ACC112 (cell line): ENCODE measurements at regions not wholly inside any gene's neighbourhood (a gene's known extent, or its start where the extent isn't known, plus 50 kb on each side); places are given as distances from the start of the nearest gene placed in this dataset.

ENCODE experiments used
- H2AFZ ChIP-seq: fragments of 200-600 bp; sonication (generic); one replicate; pipeline ENCODE4 v1.6.0; 2017; ENCODE audit warnings: antibody characterized with exemption, low read length; ENCODE audit not compliant: unreplicated experiment
- H3K27ac ChIP-seq: fragments of 200-600 bp; sonication (generic); 2 replicates; pipeline ENCODE4 v1.5.1; 2014; ENCODE audit warnings: low read depth, mild to moderate bottlenecking, antibody characterized with exemption, low read length, moderate library complexity
- H3K27me3 ChIP-seq: fragments of 200-600 bp; sonication (generic); 2 replicates; pipeline ENCODE4 v1.6.1; 2014; ENCODE audit warnings: mild to moderate bottlenecking, antibody characterized with exemption, low read length, moderate library complexity, mixed read lengths; ENCODE audit not compliant: insufficient read depth
- H3K36me3 ChIP-seq: fragments of 200-600 bp; sonication (generic); 2 replicates; pipeline ENCODE4 v1.6.1; 2016; ENCODE audit warnings: mild to moderate bottlenecking, antibody characterized with exemption, low read length, moderate library complexity, mixed read lengths; ENCODE audit not compliant: insufficient read depth
- H3K4me1 ChIP-seq: fragments of 200-600 bp; sonication (generic); one replicate; pipeline ENCODE4 v1.6.1; 2016; ENCODE audit warnings: low read length, mixed read lengths; ENCODE audit not compliant: insufficient read depth, unreplicated experiment, control insufficient read depth
- H3K4me3 ChIP-seq: fragments of 200-600 bp; sonication (generic); 2 replicates; pipeline ENCODE4 v1.5.1; 2014; ENCODE audit warnings: mild to moderate bottlenecking, low read depth, low read length
- H3K79me2 ChIP-seq: fragments of 200-600 bp; sonication (generic); one replicate; pipeline ENCODE4 v1.6.0; 2016; ENCODE audit warnings: low read length; ENCODE audit not compliant: control insufficient read depth, unreplicated experiment, insufficient read depth

GRCh38 chr4:176383273-176384077 lies 63.7 kb downstream of the SPCS3 start:
- H2AFZ ChIP-seq, result peak overlapping the region; percentile 29
- no peak overlapping the region for H3K4me3 ChIP-seq
- H3K27me3 ChIP-seq, result no peaks in the 10 kb centered on the region
- peak overlapping the region; percentile 51; the same call in 1 of the 2 replicates for H3K27ac ChIP-seq
- no peaks in the 10 kb centered on the region for H3K36me3 ChIP-seq
- H3K79me2 ChIP-seq, result no peaks in the 10 kb centered on the region
- H3K4me1 ChIP-seq, result peaks cover 13% of the 10 kb centered on the region

GRCh38 chr4:176385601-176386000 lies 65.8 kb downstream of the SPCS3 start:
- H3K79me2 ChIP-seq, result no peaks in the 10 kb centered on the region
- H3K36me3 ChIP-seq, result no peaks in the 10 kb centered on the region
- no peak overlapping the region for H3K4me3 ChIP-seq
- H3K4me1 ChIP-seq, result peaks cover 13% of the 10 kb centered on the region
- no peak overlapping the region for H2AFZ ChIP-seq
- H3K27me3 ChIP-seq, result no peaks in the 10 kb centered on the region
- no peak overlapping the region for H3K27ac ChIP-seq

- Histone ChIP-seq H3K27ac (no peak overlapping the region), H3K4me3 (no peak overlapping the region), H3K79me2 (no peaks in the 10 kb centered on the region), H3K27me3 (no peaks in the 10 kb centered on the region), H3K36me3 (no peaks in the 10 kb centered on the region), H3K4me1 (peaks cover 13% of the 10 kb centered on the region), H2AFZ (peak overlapping the region; percentile 30)
These were observed 67.8 kb downstream of the SPCS3 start for GRCh38 chr4:176387571-176387970.

GRCh38 chr4:176393306-176394013 lies 73.7 kb downstream of the SPCS3 start:
- Histone ChIP-seq H3K27ac (no peak overlapping the region), H2AFZ (no peak overlapping the region)

GRCh38 chr4:176400816-176401461 lies 81.2 kb downstream of the SPCS3 start:
- peak overlapping the region; percentile 58 for H3K27ac ChIP-seq
- H2AFZ ChIP-seq, result no peak overlapping the region
- no peaks in the 10 kb centered on the region for H3K36me3 ChIP-seq
- peaks cover 25% of the 10 kb centered on the region for H3K4me1 ChIP-seq
- H3K27me3 ChIP-seq, result no peaks in the 10 kb centered on the region
- H3K79me2 ChIP-seq, result no peaks in the 10 kb centered on the region
- no peak overlapping the region for H3K4me3 ChIP-seq

More at GRCh38 chr4:176393306-176394013, 73.7 kb downstream of the SPCS3 start:
- Histone ChIP-seq H3K79me2 (no peaks in the 10 kb centered on the region), H3K4me3 (no peak overlapping the region), H3K27me3 (no peaks in the 10 kb centered on the region), H3K4me1 (no peaks in the 10 kb centered on the region), H3K36me3 (no peaks in the 10 kb centered on the region)

GRCh38 chr4:176404621-176405020 lies 84.9 kb downstream of the SPCS3 start:
- peaks cover 36% of the 10 kb centered on the region for H3K4me1 ChIP-seq
- H3K27me3 ChIP-seq, result no peaks in the 10 kb centered on the region
- peak overlapping the region; percentile 20; the same call in 1 of the 2 replicates for H3K27ac ChIP-seq
- no peaks in the 10 kb centered on the region for H3K36me3 ChIP-seq
- no peak overlapping the region for H3K4me3 ChIP-seq
- no peak overlapping the region for H2AFZ ChIP-seq
- H3K79me2 ChIP-seq, result no peaks in the 10 kb centered on the region

GRCh38 chr4:176406297-176406696 lies 86.5 kb downstream of the SPCS3 start:
- no peaks in the 10 kb centered on the region for H3K27me3 ChIP-seq
- 0 out of 2 replicates have a peak, but pooled peaks cover 3% of the 10 kb centered on the region for H3K36me3 ChIP-seq
- no peaks in the 10 kb centered on the region for H3K79me2 ChIP-seq
- H3K4me1 ChIP-seq, result peaks cover 26% of the 10 kb centered on the region
- H3K27ac ChIP-seq, result no peak overlapping the region; the same call in 1 of the 2 replicates
- no peak overlapping the region for H3K4me3 ChIP-seq
- no peak overlapping the region for H2AFZ ChIP-seq

- peaks cover 26% of the 10 kb centered on the region for H3K4me1 ChIP-seq
- H3K27ac ChIP-seq, result no peak overlapping the region; the same call in 1 of the 2 replicates
- peak overlapping the region; percentile 86 for H2AFZ ChIP-seq
- H3K27me3 ChIP-seq, result no peaks in the 10 kb centered on the region
- 0 out of 2 replicates have a peak, but pooled peaks cover 3% of the 10 kb centered on the region for H3K36me3 ChIP-seq
- no peak overlapping the region for H3K4me3 ChIP-seq
- no peaks in the 10 kb centered on the region for H3K79me2 ChIP-seq
These were observed 87.0 kb downstream of the SPCS3 start for GRCh38 chr4:176406736-176407135.

GRCh38 chr4:176409627-176410026 lies 89.9 kb downstream of the SPCS3 start:
- H3K4me1 ChIP-seq, result peaks cover 21% of the 10 kb centered on the region
- no peaks in the 10 kb centered on the region for H3K27me3 ChIP-seq
- H3K27ac ChIP-seq, result no peak overlapping the region

GRCh38 chr4:176413171-176413570 lies 93.4 kb downstream of the SPCS3 start:
- no peaks in the 10 kb centered on the region for H3K79me2 ChIP-seq
- no peaks in the 10 kb centered on the region for H3K4me1 ChIP-seq
- H3K36me3 ChIP-seq, result 0 out of 2 replicates have a peak, but pooled peaks cover 3% of the 10 kb centered on the region
- no peaks in the 10 kb centered on the region for H3K27me3 ChIP-seq
- no peak overlapping the region for H3K4me3 ChIP-seq
- no peak overlapping the region for H3K27ac ChIP-seq
- H2AFZ ChIP-seq, result no peak overlapping the region

More at GRCh38 chr4:176409627-176410026, 89.9 kb downstream of the SPCS3 start:
- no peaks in the 10 kb centered on the region for H3K79me2 ChIP-seq
- H3K4me3 ChIP-seq, result no peak overlapping the region
- H2AFZ ChIP-seq, result no peak overlapping the region
- H3K36me3 ChIP-seq, result 0 out of 2 replicates have a peak, but pooled peaks cover 3% of the 10 kb centered on the region
